HPDE6-E6E7 (cell line): ENCODE measurements at regions not wholly inside any gene's neighbourhood (a gene's known extent, or its start where the extent isn't known, plus 50 kb on each side); places are given as distances from the start of the nearest gene placed in this dataset.
A peak's percentile ranks its signal among the peaks of the same experiment; 100 is the strongest.
"Not testable (repeated sequence)": the region's sequence is repeated elsewhere in the genome, so short reads cannot be mapped to it uniquely, and the experiment has no call there.

Experiments used
- DNase-seq: peaks from one replicate; pipeline ENCODE4 v3.0.0; 2011; ENCODE audit warnings: missing footprints; ENCODE audit errors: extremely low spot score

GRCh38 chr18:27581296-27581904, 396.3 kb upstream of the CHST9 start:
- no peak for DNase-seq

- no peak for DNase-seq
Observed at GRCh38 chr18:27579364-27579763, 394.3 kb upstream of the CHST9 start.

- no peak for DNase-seq
Observed at GRCh38 chr18:27577752-27578151, 392.6 kb upstream of the CHST9 start.

GRCh38 chr18:27577265-27577664, 392.2 kb upstream of the CHST9 start:
- no peak for DNase-seq

- DNase-seq: no peak
Observed at GRCh38 chr18:27567434-27567833, 382.3 kb upstream of the CHST9 start.

- no peak for DNase-seq
Observed at GRCh38 chr18:27564066-27564465, 379.0 kb upstream of the CHST9 start.

GRCh38 chr18:27558388-27559155, 373.5 kb upstream of the CHST9 start:
- DNase-seq: no peak

GRCh38 chr18:27556741-27557140, 371.6 kb upstream of the CHST9 start:
- DNase-seq: no peak

- DNase-seq: no peak
Observed at GRCh38 chr18:27549335-27550039, 364.4 kb upstream of the CHST9 start.

- DNase-seq: peak; percentile 6
Observed at GRCh38 chr18:27546991-27547390, 361.9 kb upstream of the CHST9 start.

- DNase-seq: no peak
Observed at GRCh38 chr18:27544206-27544605, 359.1 kb upstream of the CHST9 start.

GRCh38 chr18:27541293-27541692, 356.2 kb upstream of the CHST9 start:
- no peak for DNase-seq

- DNase-seq: no peak
Observed at GRCh38 chr18:27540111-27540510, 355.0 kb upstream of the CHST9 start.

- DNase-seq: no peak
Observed at GRCh38 chr18:27528925-27529521, 343.9 kb upstream of the CHST9 start.

- no peak for DNase-seq
Observed at GRCh38 chr18:27527856-27528255, 342.7 kb upstream of the CHST9 start.

GRCh38 chr18:27520401-27520800, 335.3 kb upstream of the CHST9 start:
- DNase-seq: no peak

GRCh38 chr18:27510036-27510633, 325.0 kb upstream of the CHST9 start:
- DNase-seq: not testable (repeated sequence)

- no peak for DNase-seq
Observed at GRCh38 chr18:27501671-27502070, 316.6 kb upstream of the CHST9 start.

GRCh38 chr18:27500531-27500930, 315.4 kb upstream of the CHST9 start:
- DNase-seq: no peak

GRCh38 chr18:27497246-27497645, 312.1 kb upstream of the CHST9 start:
- no peak for DNase-seq

- DNase-seq: no peak
Observed at GRCh38 chr18:27493182-27493581, 308.1 kb upstream of the CHST9 start.

- no peak for DNase-seq
Observed at GRCh38 chr18:27491772-27492171, 306.7 kb upstream of the CHST9 start.
